ENCODE measurements at regions not wholly inside any gene's neighbourhood (a gene's known extent, or its start where the extent isn't known, plus 50 kb on each side); places are given as distances from the start of the nearest gene placed in this dataset.

DNA sequence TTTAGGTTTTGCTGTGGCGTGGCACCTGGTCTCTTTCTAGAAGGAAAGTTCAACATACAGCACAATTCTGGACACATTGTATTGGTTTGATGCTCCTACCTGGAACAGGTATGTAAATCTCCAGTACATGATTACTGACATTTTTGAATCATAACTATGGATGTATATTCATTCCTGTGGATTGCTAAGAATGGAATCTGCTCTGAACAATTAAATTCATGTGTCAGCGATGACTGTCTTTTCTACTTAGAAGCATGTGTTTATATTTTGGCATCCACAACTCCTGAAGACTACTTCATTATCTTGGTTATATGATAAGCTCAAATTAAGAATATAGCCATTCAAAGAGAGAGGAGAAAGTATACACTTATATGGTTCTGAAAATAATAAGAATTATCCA is 291.8 kb downstream of the CHRM3 start:
- TF ChIP-seq, protein P1, sequence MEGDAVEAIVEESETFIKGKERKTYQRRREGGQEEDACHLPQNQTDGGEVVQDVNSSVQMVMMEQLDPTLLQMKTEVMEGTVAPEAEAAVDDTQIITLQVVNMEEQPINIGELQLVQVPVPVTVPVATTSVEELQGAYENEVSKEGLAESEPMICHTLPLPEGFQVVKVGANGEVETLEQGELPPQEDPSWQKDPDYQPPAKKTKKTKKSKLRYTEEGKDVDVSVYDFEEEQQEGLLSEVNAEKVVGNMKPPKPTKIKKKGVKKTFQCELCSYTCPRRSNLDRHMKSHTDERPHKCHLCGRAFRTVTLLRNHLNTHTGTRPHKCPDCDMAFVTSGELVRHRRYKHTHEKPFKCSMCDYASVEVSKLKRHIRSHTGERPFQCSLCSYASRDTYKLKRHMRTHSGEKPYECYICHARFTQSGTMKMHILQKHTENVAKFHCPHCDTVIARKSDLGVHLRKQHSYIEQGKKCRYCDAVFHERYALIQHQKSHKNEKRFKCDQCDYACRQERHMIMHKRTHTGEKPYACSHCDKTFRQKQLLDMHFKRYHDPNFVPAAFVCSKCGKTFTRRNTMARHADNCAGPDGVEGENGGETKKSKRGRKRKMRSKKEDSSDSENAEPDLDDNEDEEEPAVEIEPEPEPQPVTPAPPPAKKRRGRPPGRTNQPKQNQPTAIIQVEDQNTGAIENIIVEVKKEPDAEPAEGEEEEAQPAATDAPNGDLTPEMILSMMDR (IDR thresholded peaks at IDR 0.05; ENCODE audit: unreplicated experiment) = no peak
- Mint-ChIP-seq H3K36me3 (ENCODE audit: insufficient read depth) (no peaks in the 10 kb centered on the region), H3K27ac (no peak overlapping the region), H3K9me3 (ENCODE audit: low read depth) (no peaks in the 10 kb centered on the region), H3K27me3 (no peaks in the 10 kb centered on the region), H3K4me3 (ENCODE audit: low read depth) (no peak overlapping the region), H3K4me1 (ENCODE audit: low read depth) (peaks cover 5% of the 10 kb centered on the region)
- DNase-seq (ENCODE audit: low spot score, unreplicated experiment) = no peak

DNA sequence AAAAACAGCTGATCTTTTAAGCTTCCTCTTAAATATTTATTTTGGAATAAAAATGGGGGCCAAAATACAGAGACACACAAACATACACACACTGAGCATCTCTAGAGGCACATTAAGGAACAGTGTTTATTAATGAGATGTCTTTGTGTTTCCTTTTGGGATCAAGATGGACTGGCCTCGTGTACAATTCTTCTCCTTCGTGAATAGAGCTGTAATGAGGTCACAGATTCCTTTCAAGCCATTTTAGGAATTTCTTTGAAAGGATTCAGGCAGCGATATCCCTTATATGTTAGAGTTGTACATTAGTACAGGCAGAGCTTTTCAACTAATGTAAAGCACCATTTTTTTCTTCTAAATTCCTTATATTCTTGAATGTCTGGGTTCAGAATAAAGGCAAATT is 295.7 kb downstream of the CHRM3 start:
- no peaks in the 10 kb centered on the region for H3K36me3 Mint-ChIP-seq (ENCODE audit: insufficient read depth)
- H3K4me1 Mint-ChIP-seq (ENCODE audit: low read depth) = peaks cover 7% of the 10 kb centered on the region
- no peak for DNase-seq (ENCODE audit: low spot score, unreplicated experiment)
- H3K27me3 Mint-ChIP-seq = peaks cover 4% of the 10 kb centered on the region
- H3K27ac Mint-ChIP-seq = no peak overlapping the region
- H3K4me3 Mint-ChIP-seq (ENCODE audit: low read depth) = no peak overlapping the region
- TF ChIP-seq, protein P1 (IDR thresholded peaks at IDR 0.05; ENCODE audit: unreplicated experiment) = no peak
- H3K9me3 Mint-ChIP-seq (ENCODE audit: low read depth) = peaks cover 3% of the 10 kb centered on the region

DNA sequence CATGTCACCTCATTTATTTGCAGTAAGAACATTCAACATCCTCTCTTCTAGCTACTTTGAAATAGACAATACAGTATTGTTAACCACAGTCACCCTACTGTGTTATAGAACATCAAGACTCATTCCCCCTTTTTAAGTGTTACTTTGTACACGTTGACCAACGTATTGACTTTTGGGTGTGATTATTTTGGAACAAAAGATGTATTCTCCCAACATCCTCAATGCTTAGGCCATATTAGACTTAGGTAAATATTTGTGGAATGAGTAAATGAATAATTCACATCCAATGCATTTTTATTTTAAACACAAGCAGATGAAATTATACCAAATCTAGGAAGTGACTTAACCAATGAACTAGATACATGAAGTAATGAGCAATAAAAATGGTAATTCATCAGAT is 296.6 kb downstream of the CHRM3 start:
- Mint-ChIP-seq H3K36me3 (ENCODE audit: insufficient read depth) (no peaks in the 10 kb centered on the region), H3K4me1 (ENCODE audit: low read depth) (peaks cover 7% of the 10 kb centered on the region), H3K27ac (no peak overlapping the region), H3K27me3 (peaks cover 4% of the 10 kb centered on the region), H3K4me3 (ENCODE audit: low read depth) (no peak overlapping the region), H3K9me3 (ENCODE audit: low read depth) (peaks cover 3% of the 10 kb centered on the region)
- TF ChIP-seq, protein P1 (IDR thresholded peaks at IDR 0.05; ENCODE audit: unreplicated experiment) = no peak
- no peak for DNase-seq (ENCODE audit: low spot score, unreplicated experiment)

DNA sequence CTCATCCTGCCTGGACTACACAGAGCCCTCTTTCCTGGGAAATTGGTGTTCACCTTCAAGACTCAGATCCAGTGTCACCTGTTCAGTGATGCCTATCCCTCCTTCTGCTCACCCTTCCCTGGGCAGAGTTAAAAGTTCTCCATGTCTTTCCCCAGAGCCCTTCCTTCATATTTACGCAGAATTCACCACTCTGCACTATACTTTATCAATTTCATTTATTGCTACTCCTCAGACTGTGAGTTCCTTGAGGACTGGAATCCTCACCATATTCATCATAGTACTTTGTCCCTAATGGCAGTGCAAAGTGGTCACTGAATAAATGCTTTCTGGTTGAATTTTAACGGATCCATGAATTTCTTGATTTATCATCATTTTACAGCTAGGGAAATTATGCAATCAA is 300.0 kb downstream of the CHRM3 start:
- Mint-ChIP-seq H3K9me3 (ENCODE audit: low read depth) (peaks cover 3% of the 10 kb centered on the region), H3K27me3 (peaks cover 4% of the 10 kb centered on the region), H3K4me3 (ENCODE audit: low read depth) (no peak overlapping the region)

DNA sequence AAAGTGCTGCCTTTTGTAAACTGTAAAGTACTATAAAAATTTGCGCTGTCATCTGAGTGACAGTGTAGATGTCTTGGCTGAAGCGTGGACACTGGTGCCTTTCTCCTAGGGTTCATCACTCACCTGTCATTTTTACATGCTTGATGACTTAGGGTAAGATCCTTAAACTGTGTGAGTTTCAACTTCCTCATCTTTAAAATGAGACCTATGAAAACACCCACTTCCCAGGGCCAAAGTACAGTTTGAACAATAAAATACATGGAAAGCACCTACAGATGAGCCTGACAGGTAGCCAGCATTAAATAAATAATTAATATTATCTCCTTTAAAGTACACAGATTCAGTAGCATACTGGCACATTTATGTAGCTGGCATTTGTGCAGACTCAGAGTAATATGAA is 309.9 kb downstream of the CHRM3 start:
- Mint-ChIP-seq H3K9me3 (ENCODE audit: low read depth) (peaks cover 3% of the 10 kb centered on the region), H3K36me3 (ENCODE audit: insufficient read depth) (no peaks in the 10 kb centered on the region), H3K4me1 (ENCODE audit: low read depth) (no peaks in the 10 kb centered on the region), H3K4me3 (ENCODE audit: low read depth) (no peak overlapping the region), H3K27ac (no peak overlapping the region), H3K27me3 (peaks cover under 1% of the 10 kb centered on the region)
- TF ChIP-seq, protein P1 (IDR thresholded peaks at IDR 0.05; ENCODE audit: unreplicated experiment) = no peak
- no peak for DNase-seq (ENCODE audit: low spot score, unreplicated experiment)

More for the DNA sequence above, 300.0 kb downstream of the CHRM3 start:
- Mint-ChIP-seq H3K27ac (no peak overlapping the region), H3K4me1 (ENCODE audit: low read depth) (peaks cover 7% of the 10 kb centered on the region), H3K36me3 (ENCODE audit: insufficient read depth) (no peaks in the 10 kb centered on the region)
- no peak for DNase-seq (ENCODE audit: low spot score, unreplicated experiment)
- TF ChIP-seq, protein P1 (IDR thresholded peaks at IDR 0.05; ENCODE audit: unreplicated experiment) = no peak
